ENCODE measurements at regions not wholly inside any gene's neighbourhood (a gene's known extent, or its start where the extent isn't known, plus 50 kb on each side); places are given as distances from the start of the nearest gene placed in this dataset.

DNA sequence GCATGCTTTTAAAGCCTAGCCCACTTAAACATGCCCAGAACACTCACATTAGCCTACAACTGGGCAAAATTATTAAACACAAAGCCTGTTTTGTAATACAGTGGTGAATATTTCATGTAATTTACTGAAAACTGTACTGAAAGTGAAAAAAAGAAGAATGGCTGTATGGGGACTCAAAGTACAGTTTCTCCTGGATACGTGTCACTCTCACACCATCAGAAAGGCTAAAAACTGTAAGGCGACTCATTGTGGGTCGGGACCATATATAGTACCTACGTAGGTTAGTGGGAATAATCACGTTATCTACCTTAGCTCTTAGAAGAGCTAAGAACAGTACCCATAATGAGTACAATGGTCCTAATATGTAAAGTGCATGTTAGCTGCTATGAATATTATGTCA is 80.2 kb upstream of the SPATA12 start:
- no peak for DNase-seq (ENCODE audit: low read depth)
- TF ChIP-seq, protein P1, sequence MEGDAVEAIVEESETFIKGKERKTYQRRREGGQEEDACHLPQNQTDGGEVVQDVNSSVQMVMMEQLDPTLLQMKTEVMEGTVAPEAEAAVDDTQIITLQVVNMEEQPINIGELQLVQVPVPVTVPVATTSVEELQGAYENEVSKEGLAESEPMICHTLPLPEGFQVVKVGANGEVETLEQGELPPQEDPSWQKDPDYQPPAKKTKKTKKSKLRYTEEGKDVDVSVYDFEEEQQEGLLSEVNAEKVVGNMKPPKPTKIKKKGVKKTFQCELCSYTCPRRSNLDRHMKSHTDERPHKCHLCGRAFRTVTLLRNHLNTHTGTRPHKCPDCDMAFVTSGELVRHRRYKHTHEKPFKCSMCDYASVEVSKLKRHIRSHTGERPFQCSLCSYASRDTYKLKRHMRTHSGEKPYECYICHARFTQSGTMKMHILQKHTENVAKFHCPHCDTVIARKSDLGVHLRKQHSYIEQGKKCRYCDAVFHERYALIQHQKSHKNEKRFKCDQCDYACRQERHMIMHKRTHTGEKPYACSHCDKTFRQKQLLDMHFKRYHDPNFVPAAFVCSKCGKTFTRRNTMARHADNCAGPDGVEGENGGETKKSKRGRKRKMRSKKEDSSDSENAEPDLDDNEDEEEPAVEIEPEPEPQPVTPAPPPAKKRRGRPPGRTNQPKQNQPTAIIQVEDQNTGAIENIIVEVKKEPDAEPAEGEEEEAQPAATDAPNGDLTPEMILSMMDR (IDR thresholded peaks at IDR 0.05; ENCODE audit: control insufficient read depth, insufficient read depth, low read depth, low read length, missing control alignments) = no peak

DNA sequence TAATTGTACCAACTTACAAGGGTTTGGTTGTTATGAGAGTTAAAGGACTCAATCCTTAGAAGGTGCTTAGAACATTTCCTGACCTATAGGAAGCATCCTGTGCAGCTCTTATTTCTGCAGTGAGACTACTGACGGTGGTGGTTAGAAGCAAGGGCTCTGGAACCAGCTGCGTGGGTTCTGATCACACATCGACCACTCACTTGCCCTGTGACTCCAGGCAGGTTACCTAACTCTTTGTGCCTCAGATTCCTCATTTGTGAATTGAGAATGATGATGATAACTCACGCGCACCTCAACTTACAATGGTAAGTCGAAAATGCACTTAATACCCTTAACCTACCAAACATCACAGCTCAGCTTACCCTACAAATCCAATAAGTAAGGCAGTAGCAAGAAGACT is 80.7 kb upstream of the SPATA12 start:
- TF ChIP-seq, protein P1 (IDR thresholded peaks at IDR 0.05; ENCODE audit: control insufficient read depth, insufficient read depth, low read depth, low read length, missing control alignments) = no peak
- H3K4me3 ChIP-seq (ENCODE audit: control insufficient read depth, low read depth, low read length) = no peak overlapping the region
- no peak for DNase-seq (ENCODE audit: low read depth)

More for the DNA sequence above, 80.2 kb upstream of the SPATA12 start:
- no peak overlapping the region for H3K4me3 ChIP-seq (ENCODE audit: control insufficient read depth, low read depth, low read length)

DNA sequence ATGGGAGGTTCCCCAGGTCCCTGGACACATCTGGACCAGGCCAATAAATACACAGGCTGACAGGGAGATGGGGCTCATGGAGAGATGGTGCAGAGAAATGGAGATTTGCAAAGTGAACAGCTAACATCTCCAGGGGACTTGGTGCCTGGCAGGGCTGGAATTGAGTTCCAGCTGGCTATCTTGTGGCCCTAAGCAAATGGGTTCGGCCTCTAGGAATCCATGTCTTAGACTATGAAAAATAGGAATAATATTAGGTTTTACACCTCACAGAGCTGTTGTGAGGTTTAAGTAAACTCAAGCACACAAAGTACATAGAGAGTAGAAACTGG is 82.9 kb upstream of the SPATA12 start:
- TF ChIP-seq, protein P1 (IDR thresholded peaks at IDR 0.05; ENCODE audit: control insufficient read depth, insufficient read depth, low read depth, low read length, missing control alignments) = no peak
- no peak overlapping the region for H3K4me3 ChIP-seq (ENCODE audit: control insufficient read depth, low read depth, low read length)
- no peak for DNase-seq (ENCODE audit: low read depth)

DNA sequence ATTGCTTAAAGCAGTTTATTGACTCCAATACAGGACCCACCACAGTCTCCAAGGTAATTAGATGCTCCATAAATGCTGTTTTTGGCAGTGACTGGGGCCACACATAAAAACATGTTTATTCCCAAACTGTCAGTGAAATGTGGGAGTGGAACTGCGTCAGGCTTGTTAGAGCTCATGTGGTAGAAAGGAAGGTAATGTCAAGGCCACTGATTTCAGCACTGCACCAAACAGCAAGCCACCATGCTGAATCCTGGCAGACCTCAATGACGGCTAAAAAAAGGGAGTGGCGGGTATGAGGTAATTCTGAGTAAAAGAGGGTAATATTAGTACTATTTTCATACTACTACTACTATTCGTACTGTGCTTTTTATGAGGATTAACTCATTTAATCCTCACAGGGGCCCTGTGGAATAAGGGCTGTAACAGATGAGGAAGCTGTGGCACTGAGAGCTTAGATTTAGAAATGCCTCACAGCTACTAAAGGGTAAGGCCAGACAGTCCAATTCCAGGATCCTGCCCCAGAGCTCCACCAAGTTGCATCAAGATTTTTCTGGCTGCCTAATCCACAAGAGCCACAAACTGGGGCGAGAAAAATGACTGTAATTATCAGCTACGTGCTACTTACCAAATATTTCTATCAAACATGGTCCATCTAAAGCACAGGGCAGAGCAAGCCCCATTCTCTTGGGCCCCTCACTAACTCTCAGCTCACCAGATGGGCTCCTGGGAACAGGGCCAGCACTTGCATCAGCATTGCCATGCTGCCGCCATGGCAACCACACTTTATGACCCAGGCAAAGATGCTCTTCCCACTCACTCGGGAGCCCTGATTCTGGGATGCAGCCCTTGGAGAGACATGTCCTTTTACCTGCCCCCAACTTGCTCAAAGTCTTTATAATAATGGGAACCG is 83.6 kb upstream of the SPATA12 start:
- peak; percentile 37 for DNase-seq (ENCODE audit: low read depth)
- TF ChIP-seq, protein P1 (IDR thresholded peaks at IDR 0.05; ENCODE audit: control insufficient read depth, insufficient read depth, low read depth, low read length, missing control alignments) = no peak
- no peak overlapping the region for H3K4me3 ChIP-seq (ENCODE audit: control insufficient read depth, low read depth, low read length)

DNA sequence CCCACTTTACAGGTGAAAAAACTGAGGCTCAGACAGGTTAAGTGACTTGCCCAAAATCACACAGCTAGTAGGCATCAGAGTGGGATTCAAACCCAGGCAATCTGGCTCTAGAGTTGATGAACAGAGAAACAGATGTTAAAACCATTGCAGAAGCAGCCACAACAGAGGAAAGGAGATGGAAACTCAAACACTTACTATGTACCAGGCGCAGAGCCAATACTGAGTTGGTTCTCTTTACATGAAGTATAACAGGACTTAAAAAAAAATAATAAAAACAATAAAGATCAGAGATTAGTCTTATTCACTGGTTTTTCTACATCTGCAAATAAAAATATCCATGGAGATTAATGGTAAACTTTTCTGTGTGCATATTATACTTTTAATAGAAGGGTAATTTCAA is 84.9 kb upstream of the SPATA12 start:
- TF ChIP-seq, protein P1 (IDR thresholded peaks at IDR 0.05; ENCODE audit: control insufficient read depth, insufficient read depth, low read depth, low read length, missing control alignments) = no peak
- no peak for DNase-seq (ENCODE audit: low read depth)
- H3K4me3 ChIP-seq (ENCODE audit: control insufficient read depth, low read depth, low read length) = no peak overlapping the region

DNA sequence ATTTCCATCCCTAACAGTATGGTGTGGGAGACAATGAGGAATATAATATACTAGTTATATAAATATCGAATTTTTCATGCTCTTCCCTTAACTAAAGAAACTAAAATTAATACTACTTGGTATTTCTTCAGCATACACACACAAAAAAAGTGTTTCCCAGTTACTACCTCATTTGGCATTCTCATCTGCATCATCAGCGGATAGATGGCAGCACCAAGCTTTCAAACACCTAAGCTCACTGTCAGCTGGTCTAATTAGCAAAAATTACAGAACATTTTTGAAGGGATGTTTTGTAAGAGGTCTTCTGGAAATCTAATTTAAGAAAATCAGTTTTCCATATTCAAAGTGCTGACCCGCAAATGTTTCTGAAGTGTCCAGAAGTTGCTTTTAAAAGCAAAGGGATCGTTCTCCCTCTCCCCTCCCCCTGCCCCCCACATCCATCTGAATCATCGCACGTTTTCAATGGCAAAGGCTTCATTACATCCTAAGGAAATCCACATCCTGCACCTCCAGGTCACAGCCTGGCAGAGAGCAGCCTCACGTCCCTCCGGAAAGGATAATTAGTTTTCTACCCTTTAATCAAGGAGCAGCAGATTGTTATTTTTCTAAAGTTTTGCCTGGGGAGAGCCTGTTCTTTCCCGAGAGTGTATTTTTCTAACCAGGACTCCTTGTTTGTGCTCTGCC is 86.1 kb upstream of the SPATA12 start:
- no peak overlapping the region for H3K4me3 ChIP-seq (ENCODE audit: control insufficient read depth, low read depth, low read length)
- no peak for DNase-seq (ENCODE audit: low read depth)
- TF ChIP-seq, protein P1 (IDR thresholded peaks at IDR 0.05; ENCODE audit: control insufficient read depth, insufficient read depth, low read depth, low read length, missing control alignments) = no peak

Measured in AG09309 (cell line).